Globus pallidus (tissue), 1 donor: ENCODE measurements at regions not wholly inside any gene's neighbourhood (a gene's known extent, or its start where the extent isn't known, plus 50 kb on each side); places are given as distances from the start of the nearest gene placed in this dataset.

Experiments used
- DNase-seq: peaks from one replicate; pipeline ENCODE4 v3.0.0-alpha.2; 2015; ENCODE audit warnings: low spot score

DNA sequence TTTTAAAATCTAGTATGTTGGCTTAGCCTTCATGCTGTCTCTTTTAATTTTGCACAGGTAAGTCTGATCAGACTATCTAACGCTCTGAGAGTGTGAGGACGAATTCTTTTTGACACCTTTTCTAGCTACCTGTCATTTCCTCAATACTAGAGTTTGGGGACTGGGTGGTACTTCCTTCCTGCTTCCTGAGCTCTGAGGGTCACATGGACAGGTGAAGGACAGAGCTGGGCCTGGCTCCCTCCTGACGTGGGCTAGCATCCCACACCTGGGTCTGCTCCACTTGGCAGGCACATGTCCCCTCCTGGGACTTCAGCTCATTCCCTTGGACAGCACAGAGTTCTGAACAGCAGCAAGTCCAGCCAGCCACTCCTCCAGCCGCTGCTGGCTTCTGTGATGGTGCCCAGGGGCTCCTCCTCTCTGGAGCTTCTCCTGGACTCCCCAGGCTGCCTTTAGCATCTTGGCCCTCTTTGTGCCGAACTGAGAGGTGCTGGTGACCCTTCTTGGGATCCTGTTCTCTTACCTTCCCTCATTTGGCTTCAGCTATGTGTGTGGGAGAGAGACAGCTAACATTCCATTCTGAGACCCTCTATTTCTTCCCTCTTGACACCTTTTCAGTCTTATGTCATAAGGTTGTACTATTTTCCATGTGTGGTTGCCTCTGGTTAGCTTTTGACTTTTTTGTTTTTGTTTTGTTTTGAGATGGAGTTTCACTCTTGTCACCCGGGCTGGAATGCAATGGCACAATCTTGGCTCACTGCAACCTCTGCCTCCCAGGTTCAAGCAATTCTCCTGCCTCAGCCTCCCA, 106.9 kb downstream of the B3GNT2 start:
- DNase-seq: no peak

DNA sequence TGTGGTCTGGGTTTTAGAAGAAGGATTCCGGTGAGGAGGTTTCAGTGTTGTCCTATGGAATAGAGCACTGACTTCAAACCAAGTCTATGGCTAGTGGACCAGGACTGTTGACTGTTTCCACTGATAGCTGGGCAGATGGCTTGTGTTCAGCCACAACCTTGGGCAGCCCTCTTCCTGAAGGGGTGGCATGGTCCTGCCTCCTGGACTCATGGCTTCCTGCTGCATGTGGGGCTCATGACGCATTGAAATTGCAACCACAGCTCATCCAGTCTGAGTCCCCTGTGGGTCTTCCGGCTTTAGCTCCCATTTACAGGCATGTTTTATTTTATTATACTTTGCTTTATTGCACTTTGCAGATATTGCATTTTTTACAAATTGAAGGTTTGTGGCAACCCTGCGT, 105.0 kb downstream of the B3GNT2 start:
- DNase-seq: no peak

DNA sequence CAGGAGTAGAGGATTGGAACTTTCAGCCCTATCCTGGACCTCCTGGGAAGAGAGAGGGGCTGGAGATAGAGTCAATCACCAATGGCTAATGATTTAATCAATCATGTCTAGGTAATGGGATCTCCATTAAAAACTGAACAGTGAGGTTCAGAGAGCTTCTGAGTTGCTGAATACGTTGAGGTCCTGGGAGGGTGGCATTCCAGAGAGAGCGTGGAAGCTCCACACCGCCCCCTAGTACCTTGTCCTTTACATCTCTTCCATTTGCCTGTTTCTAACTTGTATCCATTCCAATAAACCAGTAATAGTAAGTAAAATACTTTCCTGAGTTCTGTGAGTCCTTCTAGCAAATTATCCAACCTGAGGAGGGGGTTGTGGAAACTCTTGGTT, 101.7 kb downstream of the B3GNT2 start:
- no peak for DNase-seq

DNA sequence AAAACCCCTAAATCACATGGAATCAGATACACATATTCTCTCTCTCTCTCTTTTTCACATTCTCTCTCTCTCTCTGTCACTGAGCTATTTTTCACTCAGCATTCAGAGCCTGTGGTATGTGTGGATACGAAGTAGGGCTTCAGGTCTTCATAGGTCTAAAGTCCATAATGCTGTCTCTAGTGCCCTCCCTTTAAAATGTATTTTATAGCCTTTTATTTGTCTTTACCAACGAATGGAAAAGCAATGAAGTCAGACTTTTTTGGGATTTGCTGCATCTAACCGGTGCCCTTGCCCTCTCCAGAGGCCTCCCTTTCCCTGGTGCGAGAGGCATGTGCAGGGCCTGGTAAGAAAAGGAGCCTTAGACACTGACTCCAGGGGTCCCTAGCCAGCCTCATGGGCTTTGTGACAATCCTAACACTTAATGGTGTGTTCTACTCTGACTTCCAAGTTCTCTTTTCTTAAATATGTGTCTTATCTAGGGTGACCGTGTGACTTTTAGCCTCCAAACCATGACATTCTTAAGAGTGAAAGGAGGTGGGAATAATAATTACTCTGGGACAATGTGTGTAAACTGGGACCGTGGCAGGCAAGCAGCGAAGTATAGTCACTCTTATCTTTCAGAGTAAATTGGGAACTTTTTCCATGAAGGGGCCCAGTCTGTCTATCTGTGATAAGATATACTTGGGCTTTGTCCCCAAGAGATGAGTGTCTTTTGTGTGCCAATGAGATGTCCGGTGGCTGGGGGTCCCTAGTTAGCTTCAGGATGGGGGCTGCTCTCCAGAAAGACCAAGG, 101.1 kb downstream of the B3GNT2 start:
- DNase-seq: no peak

DNA sequence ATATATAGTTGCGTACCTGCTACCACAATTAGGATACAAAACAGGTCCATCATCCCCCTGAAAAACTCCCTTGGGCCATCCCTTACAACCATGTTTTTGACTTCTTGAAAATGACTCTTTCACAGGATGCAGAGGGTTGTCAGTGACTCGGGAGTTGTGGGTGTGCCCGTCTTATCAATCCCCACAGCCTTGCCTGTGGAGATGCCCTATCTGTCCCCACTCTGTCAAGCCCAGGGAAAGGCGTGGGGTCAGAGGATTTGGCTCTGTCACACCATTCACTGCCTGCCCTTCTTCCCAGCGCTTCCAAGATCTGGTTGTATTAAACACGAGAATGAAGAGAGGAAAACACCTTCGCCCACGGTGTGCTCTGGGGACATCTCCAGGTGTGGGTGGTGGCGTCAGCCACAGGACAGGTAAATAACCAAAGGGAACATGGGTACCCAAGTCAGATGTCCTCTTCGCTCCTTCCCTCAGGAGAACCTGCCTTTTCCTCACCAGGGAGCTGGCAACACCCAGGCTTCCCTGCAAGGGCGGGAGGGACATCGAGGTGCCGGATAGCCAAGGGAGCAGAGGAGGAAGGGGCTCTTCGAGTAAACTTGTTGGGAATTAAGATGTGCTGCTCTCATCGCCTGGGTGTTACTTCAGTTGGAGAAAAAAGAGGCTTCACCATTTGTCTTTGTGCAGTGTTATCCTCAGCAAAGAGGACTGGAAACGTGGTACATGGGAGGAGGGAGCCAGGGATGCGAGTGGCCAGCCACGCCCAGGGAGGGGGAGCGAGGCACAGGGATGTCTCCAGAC, 100.3 kb downstream of the B3GNT2 start:
- no peak for DNase-seq

DNA sequence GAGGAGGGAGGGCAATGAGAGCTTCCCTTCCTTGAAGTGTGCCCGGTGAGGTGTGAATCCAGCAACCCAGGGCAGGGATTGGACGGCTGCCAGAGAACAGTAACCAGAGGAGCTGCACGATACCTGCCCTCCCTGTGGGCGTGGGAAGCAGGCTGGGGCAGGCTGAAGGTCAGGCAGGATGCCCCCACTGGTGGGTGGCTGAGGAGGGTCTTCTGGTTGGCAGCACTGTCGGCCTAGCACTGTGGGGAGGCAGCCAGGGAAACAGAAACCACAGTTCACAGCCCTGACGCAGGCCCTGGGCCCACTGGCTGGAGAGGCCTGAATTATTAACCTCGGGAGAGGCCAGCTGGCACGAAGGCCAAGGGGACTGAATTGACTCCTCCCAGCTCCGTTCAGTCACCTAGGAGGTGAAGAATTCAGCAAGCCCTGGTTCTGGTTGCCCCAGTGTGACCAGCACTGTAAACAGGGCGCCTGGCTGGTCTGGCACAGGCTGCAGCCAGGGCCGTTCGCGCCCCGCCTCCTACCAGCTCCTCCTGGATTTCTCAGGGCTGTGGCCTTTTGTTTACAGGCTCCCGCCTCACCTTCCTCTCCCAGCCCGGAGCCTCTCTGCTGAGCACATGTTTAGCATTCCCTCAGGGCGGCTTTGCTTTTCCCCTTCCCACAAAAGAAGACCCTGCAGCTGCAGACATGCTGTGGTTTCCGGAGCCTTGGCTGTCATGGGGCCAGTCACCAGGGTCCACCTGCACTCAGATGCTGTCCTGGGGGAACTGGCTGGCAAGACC, 97.8 kb downstream of the B3GNT2 start:
- DNase-seq: peak; percentile 25

DNA sequence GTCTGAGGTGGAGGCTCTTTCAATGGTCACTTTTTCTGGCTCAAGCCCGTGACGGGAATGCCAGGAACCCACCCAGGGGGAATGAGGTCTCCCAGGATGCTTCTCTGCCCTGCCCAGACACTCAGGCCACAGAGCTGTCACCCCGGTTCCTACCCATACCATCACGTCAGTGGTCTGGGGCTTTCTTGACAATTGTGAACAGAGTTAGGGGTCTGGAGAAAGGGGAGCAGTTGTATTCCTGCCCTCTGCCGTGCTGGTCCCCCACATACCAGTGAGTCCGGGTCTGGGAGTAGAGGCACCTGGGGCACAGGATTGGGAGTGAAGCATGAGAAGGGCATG, 97.2 kb downstream of the B3GNT2 start:
- no peak for DNase-seq

DNA sequence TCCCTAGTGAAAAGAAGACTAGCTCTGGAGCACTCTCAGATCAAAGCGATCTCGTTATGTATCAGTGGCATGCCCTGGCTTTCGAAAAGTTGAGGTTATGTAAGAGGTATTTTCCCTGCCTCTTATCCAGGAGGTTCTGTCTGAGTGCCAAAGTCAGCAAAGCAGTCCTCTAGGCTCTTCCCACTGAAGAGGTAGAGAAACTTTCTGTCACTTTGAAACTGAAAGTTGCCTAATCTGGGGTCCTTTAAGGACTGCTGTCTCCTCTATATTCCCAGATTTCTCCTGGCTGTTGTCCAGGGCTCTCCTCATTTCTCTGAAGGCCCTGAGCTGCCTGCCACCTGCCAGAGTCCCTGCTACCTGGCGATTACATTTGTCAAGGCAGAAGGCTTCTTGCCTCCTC, 96.3 kb downstream of the B3GNT2 start:
- DNase-seq: no peak

DNA sequence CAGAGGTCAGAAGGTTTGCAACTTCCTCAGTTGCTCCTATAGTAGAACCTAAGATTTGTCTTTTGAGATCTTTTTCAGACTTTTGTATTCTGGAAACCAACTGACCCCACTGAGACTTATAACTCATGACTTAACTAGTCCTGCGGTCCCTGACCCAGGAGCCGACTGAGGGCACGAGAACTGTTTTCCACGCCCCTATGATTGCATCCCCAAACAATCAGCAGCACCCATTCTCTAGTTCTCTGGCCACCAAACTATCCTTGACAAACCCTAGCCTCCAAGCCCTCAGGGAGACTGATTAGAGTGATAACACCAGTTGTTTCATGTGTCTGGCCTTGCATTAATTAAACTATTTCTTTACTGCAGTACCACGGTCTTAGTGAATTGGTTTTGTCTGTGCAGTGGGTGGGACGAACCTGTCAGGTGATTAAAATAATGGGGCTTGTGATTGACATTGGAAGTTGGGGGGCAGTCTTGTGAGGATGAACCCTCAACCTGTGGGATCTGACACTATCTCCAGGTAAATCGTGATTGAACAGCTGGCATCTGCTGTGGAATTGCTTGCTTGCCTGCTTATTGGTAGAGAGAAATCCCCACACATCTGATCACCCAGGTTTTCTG, 95.7 kb downstream of the B3GNT2 start:
- no peak for DNase-seq

DNA sequence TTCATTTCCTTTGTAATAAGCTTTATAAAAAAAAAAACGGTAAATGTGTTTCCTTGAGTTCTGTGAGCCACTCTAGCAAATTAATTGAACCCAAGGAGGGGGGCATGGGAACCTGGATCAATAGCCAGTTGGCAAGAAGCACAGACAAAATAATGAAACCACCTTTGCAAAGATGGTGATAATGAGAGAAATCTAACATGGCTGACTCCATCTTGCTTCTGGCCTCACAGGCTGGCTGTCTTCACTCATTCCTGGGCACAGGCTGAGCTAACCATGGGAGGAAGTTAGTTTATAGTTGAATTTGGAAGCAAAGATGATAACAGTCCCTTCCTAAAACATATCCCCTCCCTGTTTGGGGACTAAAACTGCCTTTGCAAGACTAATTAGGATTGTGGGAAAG, 95.1 kb downstream of the B3GNT2 start:
- no peak for DNase-seq

DNA sequence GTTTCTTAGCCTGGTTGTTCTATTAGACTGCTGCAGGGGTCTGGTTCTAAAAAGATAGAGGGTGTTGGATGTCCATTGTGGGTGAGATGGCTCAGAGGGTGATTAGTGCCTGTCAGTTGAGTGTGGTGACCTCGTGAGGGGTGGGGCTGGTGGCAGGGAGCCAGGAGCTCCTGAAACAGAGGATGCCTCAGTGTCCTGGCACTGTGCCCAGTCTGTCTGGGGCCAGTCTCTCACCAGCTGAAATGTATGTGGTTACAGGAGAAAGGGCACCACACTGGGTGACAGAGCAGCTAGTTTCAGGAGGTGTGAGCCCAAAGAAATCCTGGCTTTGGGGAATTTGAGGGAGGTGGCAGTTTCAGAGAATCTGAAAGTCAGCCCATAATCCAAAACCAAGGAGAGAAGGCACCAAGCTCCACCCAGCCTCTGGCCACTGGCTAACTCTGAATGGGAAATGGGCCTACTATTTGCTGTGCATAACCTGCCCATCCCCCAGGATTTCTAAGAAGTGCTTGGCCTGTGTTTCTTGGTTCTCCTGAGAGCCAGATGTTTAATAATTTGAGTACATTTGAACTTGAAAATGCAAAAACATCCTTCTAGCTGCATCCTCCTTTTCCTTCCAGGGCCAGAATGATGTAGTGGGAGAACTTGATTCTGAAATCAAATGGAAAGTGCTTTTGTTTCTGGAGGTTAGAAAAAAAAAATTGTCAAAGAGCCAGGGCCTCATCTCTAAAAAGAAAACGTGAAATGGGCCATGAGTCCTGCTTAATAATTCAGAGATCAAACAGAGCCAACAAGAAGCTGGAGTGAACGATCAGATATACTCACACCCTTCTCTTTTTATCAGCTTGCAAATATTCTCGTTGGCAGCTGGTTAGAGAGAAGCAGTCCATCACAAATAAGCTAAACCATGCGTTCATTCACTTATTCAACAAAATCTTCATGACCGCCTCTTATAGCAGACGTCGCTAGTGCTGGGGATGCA, 92.3 kb downstream of the B3GNT2 start:
- no peak for DNase-seq

DNA sequence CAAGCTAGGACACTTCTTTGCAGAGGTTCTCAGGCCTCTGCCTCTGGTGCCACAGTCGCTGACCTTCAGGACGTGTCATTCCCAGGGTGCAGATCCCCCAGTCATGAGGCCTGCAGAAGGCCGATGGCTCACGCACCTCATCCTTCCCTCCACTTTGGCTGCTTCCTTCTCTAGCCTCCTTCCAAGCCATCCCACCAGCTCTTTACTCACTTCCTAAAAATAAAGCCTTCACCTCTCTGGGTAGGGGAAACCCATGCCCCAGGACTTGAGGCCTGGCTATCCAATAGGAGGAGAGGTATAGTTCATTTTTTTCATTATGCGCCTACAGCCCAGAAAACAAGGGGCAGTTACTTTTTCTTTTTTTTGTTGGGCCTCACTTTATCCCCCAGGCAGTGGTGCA, 91.4 kb downstream of the B3GNT2 start:
- no peak for DNase-seq

DNA sequence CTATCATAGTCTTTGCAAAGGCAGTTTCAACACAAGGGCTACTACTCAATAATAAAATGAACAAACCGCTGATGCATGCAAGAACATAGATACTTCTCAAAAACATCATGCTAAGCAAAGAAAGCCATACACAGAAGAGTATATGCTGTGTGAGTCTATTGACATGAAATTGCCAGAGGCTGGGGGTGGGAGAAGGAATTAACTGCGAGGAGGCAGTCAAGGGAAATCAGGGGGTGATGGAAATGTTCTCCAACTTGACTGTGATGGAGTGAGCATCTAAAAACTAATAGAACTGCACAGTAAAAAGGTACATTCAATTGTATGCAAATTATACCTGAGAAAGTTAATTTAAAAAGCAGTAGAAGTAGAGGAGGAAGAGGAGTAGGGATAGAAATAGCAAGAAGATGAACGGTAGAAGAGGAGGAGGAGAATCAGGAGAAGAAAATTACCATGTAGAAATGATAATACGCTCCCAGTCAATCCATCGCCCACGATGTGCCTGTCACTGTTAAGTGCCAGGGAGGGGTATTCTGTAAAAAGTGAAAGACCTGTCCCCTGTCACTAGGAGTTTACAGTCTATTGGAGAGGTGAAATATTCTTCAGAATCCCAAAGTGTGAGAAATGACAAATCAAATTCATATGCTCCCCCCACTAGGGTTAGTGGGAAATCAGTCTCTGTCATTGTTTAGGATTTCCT, 90.3 kb downstream of the B3GNT2 start:
- no peak for DNase-seq

DNA sequence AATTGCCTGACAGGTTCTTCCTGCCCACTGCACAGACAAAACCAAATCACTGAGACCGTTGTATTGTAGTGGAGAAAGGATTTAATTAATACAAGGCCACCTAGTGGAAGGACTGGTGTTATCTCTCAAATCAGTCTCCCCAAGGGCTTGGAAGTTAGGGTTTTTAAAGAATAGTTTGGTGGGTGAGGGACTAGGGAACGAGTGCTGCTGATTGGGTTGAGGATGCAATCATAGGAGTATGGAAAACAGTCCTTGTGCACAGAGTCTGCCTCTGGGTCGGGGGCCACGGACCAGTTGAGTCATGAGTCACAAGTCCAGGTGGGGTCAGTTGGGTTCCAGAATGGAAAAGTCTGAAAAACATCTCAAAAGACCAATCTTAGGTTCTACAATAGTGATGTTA, 89.1 kb downstream of the B3GNT2 start:
- no peak for DNase-seq

DNA sequence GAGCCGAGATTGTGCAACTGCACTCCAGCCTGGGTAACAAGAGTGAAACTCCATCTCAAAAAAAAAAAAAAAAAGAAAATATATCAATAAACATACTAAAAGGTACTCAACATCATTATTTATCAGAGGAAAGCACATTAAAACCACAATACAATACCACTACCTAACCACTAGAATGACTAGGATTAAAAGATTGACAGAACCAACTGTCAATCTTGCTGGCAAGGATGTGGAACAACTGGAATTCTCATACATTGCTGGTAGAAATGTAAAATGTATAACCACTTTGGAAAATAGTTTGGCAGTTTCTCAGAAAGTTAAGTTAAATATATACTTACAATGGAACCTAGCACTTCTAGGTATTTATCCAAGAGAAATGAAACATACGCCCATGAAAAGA, 88.6 kb downstream of the B3GNT2 start:
- DNase-seq: no peak

DNA sequence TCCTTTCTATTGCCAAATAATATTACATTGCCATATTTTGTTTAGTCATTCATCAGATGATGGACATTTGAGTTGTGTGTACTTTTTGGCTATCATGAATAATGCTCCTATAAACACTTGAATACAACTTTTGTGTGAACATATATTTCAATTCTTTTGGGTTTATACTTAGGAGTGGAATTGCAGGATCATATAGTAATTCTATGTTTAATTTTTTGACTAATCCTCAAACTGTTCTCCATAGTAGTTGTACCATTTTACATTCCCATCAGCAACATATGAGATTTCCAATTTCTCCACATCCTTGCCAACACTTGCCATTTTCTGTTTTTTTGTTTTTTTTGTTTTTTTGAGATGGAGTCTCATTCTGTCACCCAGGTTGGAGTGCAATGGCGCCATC, 87.2 kb downstream of the B3GNT2 start:
- DNase-seq: no peak

DNA sequence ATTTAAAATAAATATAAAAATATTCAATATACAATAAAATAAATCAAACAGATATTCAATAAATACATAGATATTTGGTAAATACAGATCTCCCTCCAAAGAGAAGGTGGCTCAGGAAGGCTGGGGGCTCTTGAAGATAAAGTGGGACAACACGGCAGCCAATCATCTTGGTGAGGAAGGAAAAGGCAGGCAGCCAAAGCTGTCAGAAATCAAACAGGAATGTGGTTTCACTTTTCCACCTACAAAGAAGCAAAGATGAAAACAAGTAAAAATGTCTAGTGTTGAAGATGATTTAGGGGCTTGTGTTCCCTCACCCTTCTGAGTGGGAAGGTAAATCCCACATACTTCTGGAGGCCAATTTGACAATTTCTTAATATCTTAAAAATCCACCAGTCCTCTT, 85.7 kb downstream of the B3GNT2 start:
- DNase-seq: no peak

DNA sequence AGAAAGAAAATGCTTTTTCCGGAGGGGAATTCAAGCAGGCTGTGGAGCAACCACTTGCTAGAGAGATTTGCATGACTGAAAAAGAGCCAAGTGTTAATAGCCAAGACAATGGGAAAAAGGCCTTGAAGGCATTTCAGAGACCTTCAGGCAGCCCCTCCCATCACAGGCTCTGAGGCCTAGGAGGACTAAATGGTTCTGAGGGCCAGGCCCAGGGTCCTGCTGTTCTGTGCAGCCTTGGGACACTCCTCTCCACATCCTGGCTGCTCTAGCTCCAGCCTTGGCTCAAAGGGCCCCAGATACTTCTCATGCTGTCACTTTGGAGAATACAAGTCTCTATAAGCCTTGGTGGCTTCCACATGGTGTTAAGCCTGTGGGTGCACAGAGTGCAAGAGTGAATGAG, 81.8 kb downstream of the B3GNT2 start:
- no peak for DNase-seq
